ENCODE measurements at regions not wholly inside any gene's neighbourhood (a gene's known extent, or its start where the extent isn't known, plus 50 kb on each side); places are given as distances from the start of the nearest gene placed in this dataset.

GRCh38 chr2:12493031-12493513 lies 223.7 kb upstream of the TRIB2 start:
- Histone ChIP-seq H3K4me1 (ENCODE audit: control insufficient read depth in 3 of 3, insufficient read depth in 2 of 3, low read depth in 1 of 3, low read length in 2 of 3) (no peaks in the 10 kb centered on the region), H3K9me3 (ENCODE audit: control insufficient read depth in 2 of 2, insufficient read depth in 1 of 2, low read depth in 1 of 2, low read length in 1 of 2) (no peaks in the 10 kb centered on the region), H3K36me3 (ENCODE audit: control insufficient read depth in 3 of 3, insufficient read depth in 2 of 3, low read depth in 1 of 3, low read length in 3 of 3) (no peaks in the 10 kb centered on the region), H3K27me3 (ENCODE audit: control insufficient read depth in 3 of 3, insufficient read depth in 3 of 3, low read length in 3 of 3) (no peaks in the 10 kb centered on the region), H3K4me3 (ENCODE audit: low read depth in 1 of 3, low read length in 3 of 3) (no peak overlapping the region), H3K27ac (ENCODE audit: low read depth in 1 of 3, low read length in 2 of 3) (no peak overlapping the region)
- no peak for DNase-seq
- WGBS, 3 donors, result 64 to 69% (median 67%) methylated on average over 9 of the region's 9 CpGs
- no peak for FAIRE-seq

- DNase-seq, result no peak
- FAIRE-seq, result no peak
- Histone ChIP-seq H3K4me3 (ENCODE audit: low read depth in 1 of 3, low read length in 3 of 3) (no peak overlapping the region), H3K36me3 (ENCODE audit: control insufficient read depth in 3 of 3, insufficient read depth in 2 of 3, low read depth in 1 of 3, low read length in 3 of 3) (no peaks in the 10 kb centered on the region), H3K27ac (ENCODE audit: low read depth in 1 of 3, low read length in 2 of 3) (no peak overlapping the region), H3K4me1 (ENCODE audit: control insufficient read depth in 3 of 3, insufficient read depth in 2 of 3, low read depth in 1 of 3, low read length in 2 of 3) (no peaks in the 10 kb centered on the region), H3K9me3 (ENCODE audit: control insufficient read depth in 2 of 2, insufficient read depth in 1 of 2, low read depth in 1 of 2, low read length in 1 of 2) (no peaks in the 10 kb centered on the region), H3K27me3 (ENCODE audit: control insufficient read depth in 3 of 3, insufficient read depth in 3 of 3, low read length in 3 of 3) (no peaks in the 10 kb centered on the region)
- 77 to 84% (median 80%) methylated on average over 7 of the region's 7 CpGs for WGBS, 3 donors
Measured at GRCh38 chr2:12495247-12495868, 221.4 kb upstream of the TRIB2 start.

DNA sequence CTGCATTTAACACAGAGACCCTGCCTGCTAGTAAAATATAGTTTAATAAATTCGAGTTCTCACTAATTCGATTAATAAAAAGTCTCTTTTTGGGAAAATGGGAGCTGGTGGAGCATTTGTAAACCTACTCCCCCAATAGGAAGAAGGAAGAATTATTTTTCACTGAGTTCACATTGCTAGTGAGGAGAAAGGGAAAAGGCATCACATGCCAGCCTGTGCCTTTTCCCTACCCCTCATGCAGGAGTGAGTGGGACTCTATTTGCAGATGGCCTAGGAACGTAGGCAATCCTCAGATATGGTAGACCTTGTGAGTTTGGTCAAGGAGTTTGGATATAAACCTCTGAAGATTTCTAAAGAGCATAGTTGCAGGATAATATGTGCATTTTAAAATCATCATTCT lies 218.4 kb upstream of the TRIB2 start:
- 52 to 76% (median 61%) methylated on average over 3 of the region's 3 CpGs for WGBS, 3 donors
- Histone ChIP-seq H3K4me3 (ENCODE audit: low read depth in 1 of 3, low read length in 3 of 3) (no peak overlapping the region), H3K9me3 (ENCODE audit: control insufficient read depth in 2 of 2, insufficient read depth in 1 of 2, low read depth in 1 of 2, low read length in 1 of 2) (no peaks in the 10 kb centered on the region), H3K27me3 (ENCODE audit: control insufficient read depth in 3 of 3, insufficient read depth in 3 of 3, low read length in 3 of 3) (peaks cover 0 to 3% (median 0%) of the 10 kb centered on the region in 3 donors), H3K27ac (ENCODE audit: low read depth in 1 of 3, low read length in 2 of 3) (no peak overlapping the region), H3K4me1 (ENCODE audit: control insufficient read depth in 3 of 3, insufficient read depth in 2 of 3, low read depth in 1 of 3, low read length in 2 of 3) (no peaks in the 10 kb centered on the region), H3K36me3 (ENCODE audit: control insufficient read depth in 3 of 3, insufficient read depth in 2 of 3, low read depth in 1 of 3, low read length in 3 of 3) (no peaks in the 10 kb centered on the region)
- DNase-seq (no peak), FAIRE-seq (no peak)

DNA sequence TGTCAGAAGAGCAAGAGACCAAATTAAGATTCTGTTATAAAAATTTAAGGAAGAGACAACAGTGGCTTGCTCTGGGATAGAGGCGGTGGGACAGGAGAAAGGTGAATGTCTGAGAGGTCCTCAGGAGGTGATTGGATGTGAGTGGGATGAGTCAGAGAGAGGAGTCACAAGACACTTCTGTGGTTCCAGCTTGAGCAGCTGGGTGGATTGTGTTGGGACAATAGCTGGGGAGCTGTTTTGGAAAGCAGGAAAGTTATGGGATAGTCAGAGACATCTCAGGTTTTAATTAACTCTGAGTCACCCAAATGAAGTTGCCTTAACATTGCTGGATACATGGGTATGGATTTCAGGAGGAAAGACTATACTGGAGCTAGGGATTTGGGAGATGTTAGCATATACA lies 218.0 kb upstream of the TRIB2 start:
- H3K4me3 ChIP-seq (ENCODE audit: low read depth in 1 of 3, low read length in 3 of 3), result no peak overlapping the region
- no peak overlapping the region for H3K27ac ChIP-seq (ENCODE audit: low read depth in 1 of 3, low read length in 2 of 3)
- no peaks in the 10 kb centered on the region for H3K9me3 ChIP-seq (ENCODE audit: control insufficient read depth in 2 of 2, insufficient read depth in 1 of 2, low read depth in 1 of 2, low read length in 1 of 2)
- H3K36me3 ChIP-seq (ENCODE audit: control insufficient read depth in 3 of 3, insufficient read depth in 2 of 3, low read depth in 1 of 3, low read length in 3 of 3), result no peaks in the 10 kb centered on the region
- DNase-seq, result no peak
- WGBS, 3 donors, result 88 to 95% (median 91%) methylated on average over 1 of the region's 1 CpG
- H3K27me3 ChIP-seq (ENCODE audit: control insufficient read depth in 3 of 3, insufficient read depth in 3 of 3, low read length in 3 of 3), result peaks cover 0 to 3% (median 0%) of the 10 kb centered on the region in 3 donors
- no peak for FAIRE-seq
- no peaks in the 10 kb centered on the region for H3K4me1 ChIP-seq (ENCODE audit: control insufficient read depth in 3 of 3, insufficient read depth in 2 of 3, low read depth in 1 of 3, low read length in 2 of 3)

DNA sequence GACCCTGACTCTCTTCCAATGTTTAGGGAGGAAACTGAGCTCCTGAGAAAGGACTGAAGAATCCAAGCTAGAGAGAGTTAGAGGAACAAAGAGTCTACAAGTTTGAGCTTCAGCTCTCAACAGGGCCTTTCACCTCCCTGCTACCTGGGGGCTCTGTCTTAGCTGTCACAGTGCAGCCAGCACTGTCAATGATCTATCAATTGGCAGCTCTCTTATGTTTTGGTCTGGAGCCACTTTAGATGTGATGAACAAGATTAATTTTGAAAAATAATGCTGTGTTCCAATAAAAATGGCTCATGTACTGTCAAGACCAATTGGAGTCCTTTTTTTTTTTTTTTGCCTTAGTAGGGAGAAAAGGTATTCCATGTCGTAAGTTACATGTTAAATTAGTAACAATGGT lies 215.8 kb upstream of the TRIB2 start:
- Histone ChIP-seq H3K36me3 (ENCODE audit: control insufficient read depth in 3 of 3, insufficient read depth in 2 of 3, low read depth in 1 of 3, low read length in 3 of 3) (no peaks in the 10 kb centered on the region), H3K9me3 (ENCODE audit: control insufficient read depth in 2 of 2, insufficient read depth in 1 of 2, low read depth in 1 of 2, low read length in 1 of 2) (no peaks in the 10 kb centered on the region), H3K4me3 (ENCODE audit: low read depth in 1 of 3, low read length in 3 of 3) (no peak overlapping the region), H3K4me1 (ENCODE audit: control insufficient read depth in 3 of 3, insufficient read depth in 2 of 3, low read depth in 1 of 3, low read length in 2 of 3) (no peaks in the 10 kb centered on the region), H3K27me3 (ENCODE audit: control insufficient read depth in 3 of 3, insufficient read depth in 3 of 3, low read length in 3 of 3) (peaks cover 0 to 5% (median 0%) of the 10 kb centered on the region in 3 donors), H3K27ac (ENCODE audit: low read depth in 1 of 3, low read length in 2 of 3) (peak overlapping the region in 1 of 3 donors; percentile 12)
- FAIRE-seq (no peak), DNase-seq (no peak)
- WGBS, 3 donors, result 71 to 97% (median 73%) methylated on average over 1 of the region's 1 CpG

DNA sequence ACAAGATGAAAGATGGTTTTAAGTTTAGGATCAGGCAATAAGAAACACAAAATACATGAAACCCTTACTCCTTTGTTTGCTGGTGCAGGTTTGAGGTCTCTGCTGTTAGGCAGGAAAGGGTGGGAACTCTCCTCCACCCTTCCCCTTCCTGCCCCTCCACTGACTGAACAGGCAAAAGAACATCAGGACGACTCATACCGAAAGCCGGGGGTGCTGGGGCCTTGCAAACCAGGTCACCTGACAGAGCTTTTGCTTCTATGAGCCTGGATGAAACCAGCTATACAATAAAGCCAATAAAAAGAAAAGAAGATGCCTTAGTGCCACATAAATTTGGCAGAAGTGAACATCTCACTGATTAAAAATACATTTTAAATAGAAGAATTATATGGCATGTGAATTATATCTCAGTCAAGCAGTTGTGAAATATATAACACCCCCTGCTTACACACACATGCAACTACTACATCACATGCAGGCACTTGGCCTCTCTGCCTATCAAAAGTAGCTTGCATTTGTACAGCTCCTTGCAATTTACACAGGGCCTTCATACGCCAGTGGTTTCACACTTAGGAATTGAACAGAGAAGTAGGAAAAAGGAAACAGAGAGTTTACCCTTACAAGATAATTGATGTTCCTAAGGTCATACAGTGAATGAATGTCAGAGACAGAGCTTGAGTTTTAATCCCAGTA lies 215.1 kb upstream of the TRIB2 start:
- H3K27me3 ChIP-seq (ENCODE audit: control insufficient read depth in 3 of 3, insufficient read depth in 3 of 3, low read length in 3 of 3), result peaks cover 0 to 5% (median 0%) of the 10 kb centered on the region in 3 donors
- FAIRE-seq (no peak), DNase-seq (peak in 1 of 2 donors; percentile 7)
- H3K9me3 ChIP-seq (ENCODE audit: control insufficient read depth in 2 of 2, insufficient read depth in 1 of 2, low read depth in 1 of 2, low read length in 1 of 2), result no peaks in the 10 kb centered on the region
- no peak overlapping the region for H3K27ac ChIP-seq (ENCODE audit: low read depth in 1 of 3, low read length in 2 of 3)
- H3K4me1 ChIP-seq (ENCODE audit: control insufficient read depth in 3 of 3, insufficient read depth in 2 of 3, low read depth in 1 of 3, low read length in 2 of 3), result no peaks in the 10 kb centered on the region
- no peaks in the 10 kb centered on the region for H3K36me3 ChIP-seq (ENCODE audit: control insufficient read depth in 3 of 3, insufficient read depth in 2 of 3, low read depth in 1 of 3, low read length in 3 of 3)
- WGBS, 3 donors, result 47 to 65% (median 54%) methylated on average over 4 of the region's 4 CpGs
- no peak overlapping the region for H3K4me3 ChIP-seq (ENCODE audit: low read depth in 1 of 3, low read length in 3 of 3)

DNA sequence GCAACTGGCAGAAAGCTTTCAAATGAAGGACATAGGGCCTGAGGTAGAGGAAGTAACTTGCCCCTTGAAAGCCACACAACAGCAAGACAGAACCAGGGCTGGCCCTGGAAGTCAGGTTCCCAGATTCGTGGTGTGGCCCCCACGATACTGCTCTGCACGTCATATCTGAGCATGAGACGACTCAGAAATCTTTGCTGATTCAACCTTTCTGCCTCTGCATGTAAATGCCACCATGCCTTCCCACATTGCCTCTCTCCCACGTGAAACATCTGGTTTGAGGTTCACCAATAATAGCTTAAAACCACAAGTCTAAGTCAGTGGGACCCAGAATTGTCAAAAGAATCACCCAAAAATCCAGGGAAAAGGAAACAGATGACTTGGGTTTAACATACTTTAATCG lies 214.0 kb upstream of the TRIB2 start:
- H3K36me3 ChIP-seq (ENCODE audit: control insufficient read depth in 3 of 3, insufficient read depth in 2 of 3, low read depth in 1 of 3, low read length in 3 of 3), result no peaks in the 10 kb centered on the region
- H3K4me3 ChIP-seq (ENCODE audit: low read depth in 1 of 3, low read length in 3 of 3), result no peak overlapping the region
- peaks cover 0 to 5% (median 0%) of the 10 kb centered on the region in 3 donors for H3K27me3 ChIP-seq (ENCODE audit: control insufficient read depth in 3 of 3, insufficient read depth in 3 of 3, low read length in 3 of 3)
- H3K27ac ChIP-seq (ENCODE audit: low read depth in 1 of 3, low read length in 2 of 3), result no peak overlapping the region
- no peak for FAIRE-seq
- 62 to 77% (median 66%) methylated on average over 6 of the region's 6 CpGs for WGBS, 3 donors
- no peak for DNase-seq
- no peaks in the 10 kb centered on the region for H3K9me3 ChIP-seq (ENCODE audit: control insufficient read depth in 2 of 2, insufficient read depth in 1 of 2, low read depth in 1 of 2, low read length in 1 of 2)
- H3K4me1 ChIP-seq (ENCODE audit: control insufficient read depth in 3 of 3, insufficient read depth in 2 of 3, low read depth in 1 of 3, low read length in 2 of 3), result no peaks in the 10 kb centered on the region

DNA sequence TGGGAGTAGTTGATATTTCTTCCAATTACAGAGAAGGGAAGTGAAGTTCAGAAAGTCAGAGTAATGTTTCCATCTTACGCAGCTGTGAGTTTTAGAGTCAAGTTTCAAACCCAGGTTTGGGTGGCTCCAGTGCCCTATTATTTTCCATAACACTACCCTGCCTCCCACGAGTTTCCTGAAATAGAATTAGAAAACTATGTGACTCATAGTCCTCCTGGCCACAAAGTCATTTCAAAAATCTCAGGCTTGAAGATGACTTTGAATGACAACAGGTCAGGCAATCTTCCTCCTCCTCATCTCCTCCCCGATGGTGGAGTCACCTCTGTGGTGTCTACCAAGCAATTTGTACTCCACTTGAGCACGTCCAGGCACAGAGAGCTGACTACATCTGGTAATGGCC lies 212.3 kb upstream of the TRIB2 start:
- Histone ChIP-seq H3K4me1 (ENCODE audit: control insufficient read depth in 3 of 3, insufficient read depth in 2 of 3, low read depth in 1 of 3, low read length in 2 of 3) (no peaks in the 10 kb centered on the region), H3K27ac (ENCODE audit: low read depth in 1 of 3, low read length in 2 of 3) (no peak overlapping the region), H3K27me3 (ENCODE audit: control insufficient read depth in 3 of 3, insufficient read depth in 3 of 3, low read length in 3 of 3) (peaks cover 0 to 5% (median 0%) of the 10 kb centered on the region in 3 donors), H3K4me3 (ENCODE audit: low read depth in 1 of 3, low read length in 3 of 3) (no peak overlapping the region), H3K9me3 (ENCODE audit: control insufficient read depth in 2 of 2, insufficient read depth in 1 of 2, low read depth in 1 of 2, low read length in 1 of 2) (no peaks in the 10 kb centered on the region), H3K36me3 (ENCODE audit: control insufficient read depth in 3 of 3, insufficient read depth in 2 of 3, low read depth in 1 of 3, low read length in 3 of 3) (no peaks in the 10 kb centered on the region)
- WGBS, 3 donors, result 67 to 70% (median 70%) methylated on average over 4 of the region's 4 CpGs
- FAIRE-seq (no peak), DNase-seq (no peak)
